ENCODE measurements at regions not wholly inside any gene's neighbourhood (a gene's known extent, or its start where the extent isn't known, plus 50 kb on each side); places are given as distances from the start of the nearest gene placed in this dataset.

DNA sequence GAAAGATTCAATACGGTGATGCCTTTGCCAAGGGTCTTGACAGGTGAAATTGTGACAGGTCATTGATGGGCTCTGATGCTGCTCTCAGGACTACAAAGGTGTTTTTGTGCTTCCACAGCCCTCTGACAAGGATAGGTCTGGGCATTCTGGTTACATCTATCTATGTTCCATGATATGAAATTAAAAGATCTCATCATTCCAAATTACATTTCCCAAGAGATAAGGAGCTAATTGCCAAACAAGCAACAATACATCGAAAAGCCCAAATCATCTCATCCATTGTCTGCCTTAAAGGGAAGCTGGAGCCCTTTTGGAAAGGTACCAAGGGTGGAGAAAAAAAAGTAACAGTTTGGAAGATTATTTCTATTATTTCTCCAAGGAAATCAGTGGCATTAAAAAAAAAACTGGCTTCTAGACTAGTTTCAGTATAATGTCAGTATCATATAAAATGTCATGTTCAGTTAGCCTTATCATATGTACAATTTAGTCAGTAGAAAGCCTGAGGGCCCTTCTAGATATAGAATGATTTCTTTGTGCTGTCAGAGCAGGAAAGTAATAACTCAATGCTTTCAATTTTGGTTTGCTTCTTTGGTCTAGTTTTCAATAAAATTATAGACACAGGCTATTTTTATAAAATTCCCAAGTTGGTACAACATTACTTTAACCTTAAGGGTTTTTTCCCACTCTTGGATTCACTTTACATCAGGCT is 224.5 kb upstream of the GPRIN3 start:
- no peak for DNase-seq (ENCODE audit: low read depth, low spot score)
- in situ Hi-C loops (cut with MboI): no loop called here
- SMC1A ChIA-PET (ENCODE audit: uncharacterized antibody, unreplicated experiment): no interaction called here
- no peak overlapping the region for H3K4me3 ChIP-seq
- 0% methylated on average over 2 of the region's 2 CpGs for WGBS (ENCODE audit: insufficient coverage, insufficient replicate concordance, low lambda C conversion rate, missing lambda C conversion rate)
- TF ChIP-seq POU2F2 (IDR thresholded peaks at IDR 0.05; ENCODE audit: borderline replicate concordance, low read depth, low read length): no peak
- TF ChIP-seq CEBPB (IDR thresholded peaks at IDR 0.05; ENCODE audit: borderline replicate concordance in 1 of 2, low read depth in 2 of 2, low read length in 2 of 2): no peak
- TF ChIP-seq MTA2 (IDR thresholded peaks at IDR 0.05; ENCODE audit: low read depth): no peak
- TF ChIP-seq BRCA1 (IDR thresholded peaks at IDR 0.05; ENCODE audit: low read depth, low read length): no peak
- TF ChIP-seq YBX1 (IDR thresholded peaks at IDR 0.05): no peak
- TF ChIP-seq STAT3 (IDR thresholded peaks at IDR 0.05; ENCODE audit: low read depth, low read length): no peak
- TF ChIP-seq TCF12 (IDR thresholded peaks at IDR 0.05; ENCODE audit: low read depth, low read length): no peak
- no peak for TF ChIP-seq HSF1 (IDR thresholded peaks at IDR 0.05; ENCODE audit: low read depth, low read length)
- TF ChIP-seq EZH2 (IDR thresholded peaks at IDR 0.05; ENCODE audit: borderline replicate concordance, control insufficient read depth, low read depth, low read length): no peak
- TF ChIP-seq, protein P1, sequence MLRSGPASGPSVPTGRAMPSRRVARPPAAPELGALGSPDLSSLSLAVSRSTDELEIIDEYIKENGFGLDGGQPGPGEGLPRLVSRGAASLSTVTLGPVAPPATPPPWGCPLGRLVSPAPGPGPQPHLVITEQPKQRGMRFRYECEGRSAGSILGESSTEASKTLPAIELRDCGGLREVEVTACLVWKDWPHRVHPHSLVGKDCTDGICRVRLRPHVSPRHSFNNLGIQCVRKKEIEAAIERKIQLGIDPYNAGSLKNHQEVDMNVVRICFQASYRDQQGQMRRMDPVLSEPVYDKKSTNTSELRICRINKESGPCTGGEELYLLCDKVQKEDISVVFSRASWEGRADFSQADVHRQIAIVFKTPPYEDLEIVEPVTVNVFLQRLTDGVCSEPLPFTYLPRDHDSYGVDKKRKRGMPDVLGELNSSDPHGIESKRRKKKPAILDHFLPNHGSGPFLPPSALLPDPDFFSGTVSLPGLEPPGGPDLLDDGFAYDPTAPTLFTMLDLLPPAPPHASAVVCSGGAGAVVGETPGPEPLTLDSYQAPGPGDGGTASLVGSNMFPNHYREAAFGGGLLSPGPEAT (IDR thresholded peaks at IDR 0.05; ENCODE audit: low read depth): no peak
- no peak for TF ChIP-seq PAX5 (IDR thresholded peaks at IDR 0.05; ENCODE audit: borderline replicate concordance, low read depth, low read length)
- H4K20me1 ChIP-seq (ENCODE audit: control insufficient read depth, insufficient read depth): no peaks in the 10 kb centered on the region
- no peaks in the 10 kb centered on the region for H3K36me3 ChIP-seq (ENCODE audit: control insufficient read depth in 2 of 2, insufficient read depth in 2 of 2, low read length in 1 of 2)
- no peaks in the 10 kb centered on the region for H3K79me2 ChIP-seq (ENCODE audit: control insufficient read depth, insufficient read depth, low read length)
- POLR2A ChIA-PET: no interaction called here
- no peaks in the 10 kb centered on the region for H3K4me1 ChIP-seq (ENCODE audit: control insufficient read depth, insufficient read depth, low read length)
- no peaks in the 10 kb centered on the region for H3K9me3 ChIP-seq (replicated peaks; ENCODE audit: control insufficient read depth, insufficient read depth, low read length)
- BruUV-seq (replicated peaks): no TSS peak
- intact Hi-C loops (cut with micrococcal nuclease; ENCODE audit: unreplicated experiment): no loop called here
- H3K4me2 ChIP-seq (ENCODE audit: control insufficient read depth, insufficient read depth): no peak overlapping the region
- no peak overlapping the region for H3K27ac ChIP-seq (ENCODE audit: control insufficient read depth, insufficient read depth)
- CTCF ChIA-PET: interaction anchor here (1.0 kb wide), 1 partner anchor 11 kb away, joined by 3 read pairs; no protein-coding TSS in a partner anchor
- no peak for FAIRE-seq
- H2AFZ ChIP-seq (ENCODE audit: control insufficient read depth, low read depth, low read length): no peak overlapping the region
- ATAC-seq: no peak
- H3K9ac ChIP-seq (ENCODE audit: control insufficient read depth, insufficient read depth, low read length): no peak overlapping the region
- no peaks in the 10 kb centered on the region for H3K27me3 ChIP-seq (replicated peaks in 1 of 2; ENCODE audit: control insufficient read depth in 2 of 2, insufficient read depth in 2 of 2, low read length in 1 of 2)
- RAD21 ChIA-PET (ENCODE audit: unreplicated experiment): no interaction called here
